ENCODE measurements at regions not wholly inside any gene's neighbourhood (a gene's known extent, or its start where the extent isn't known, plus 50 kb on each side); places are given as distances from the start of the nearest gene placed in this dataset.
"Not testable (repeated sequence)": the region's sequence is repeated elsewhere in the genome, so short reads cannot be mapped to it uniquely, and the experiment has no call there.

- FAIRE-seq; DNase-seq (ENCODE audit: extremely low spot score, insufficient read length, low read depth): not testable (repeated sequence)
These were observed 87.4 kb upstream of the TGIF2LY start for GRCh38 chrY:3491423-3491822.

- FAIRE-seq; DNase-seq (ENCODE audit: extremely low spot score, insufficient read length, low read depth): not testable (repeated sequence)
These were observed 84.3 kb upstream of the TGIF2LY start for GRCh38 chrY:3494539-3494938.

DNA sequence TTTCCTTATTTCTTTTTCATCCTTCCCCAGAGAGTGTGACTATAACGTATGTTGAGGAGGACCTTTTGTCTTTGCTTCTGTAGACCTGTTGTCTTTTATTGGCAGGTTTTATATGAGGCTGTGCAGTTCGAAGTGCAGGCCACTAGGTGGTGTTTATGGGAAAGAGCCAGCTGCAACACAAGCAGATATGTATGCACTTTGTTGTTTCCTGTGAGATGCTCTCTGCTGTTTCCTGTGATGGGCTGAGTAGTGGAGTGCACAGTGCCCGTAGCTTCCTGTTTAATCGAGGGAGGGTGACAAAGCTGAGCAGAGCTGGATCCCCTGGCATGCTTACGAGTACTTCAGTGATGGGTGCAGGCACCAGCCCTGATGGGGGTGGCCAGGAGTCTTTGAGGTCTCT lies 51.8 kb upstream of the TGIF2LY start:
- not testable (repeated sequence) for DNase-seq (ENCODE audit: extremely low spot score, insufficient read length, low read depth)
- peak; percentile 48 for FAIRE-seq

All from GM18507 (cell line).